ENCODE measurements at regions not wholly inside any gene's neighbourhood (a gene's known extent, or its start where the extent isn't known, plus 50 kb on each side); places are given as distances from the start of the nearest gene placed in this dataset.
"Not testable (repeated sequence)": the region's sequence is repeated elsewhere in the genome, so short reads cannot be mapped to it uniquely, and the experiment has no call there.

- no peak for DNase-seq (ENCODE audit: low spot score)
Measured at GRCh38 chr11:87548797-87549196, 511.1 kb downstream of the TMEM135 start.

DNA sequence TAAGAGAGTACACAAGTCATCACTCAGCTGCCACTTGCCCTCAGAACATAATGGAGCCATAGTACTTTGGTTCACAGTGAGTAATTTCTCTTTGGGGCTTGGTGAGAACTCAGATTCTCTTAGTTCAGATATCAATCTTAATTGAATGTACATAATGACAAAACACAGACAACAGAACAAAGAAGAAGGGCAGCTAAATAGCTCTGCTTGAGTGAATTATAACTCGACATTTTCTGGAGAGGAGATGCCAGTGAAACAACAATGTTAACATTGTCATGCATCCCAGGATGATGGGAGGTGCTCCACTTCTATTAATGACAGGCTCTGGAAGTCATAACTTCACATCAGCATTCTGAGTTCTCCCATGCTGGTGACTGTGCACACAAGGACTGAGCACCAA, 508.1 kb downstream of the TMEM135 start:
- DNase-seq (ENCODE audit: low spot score), result no peak

DNA sequence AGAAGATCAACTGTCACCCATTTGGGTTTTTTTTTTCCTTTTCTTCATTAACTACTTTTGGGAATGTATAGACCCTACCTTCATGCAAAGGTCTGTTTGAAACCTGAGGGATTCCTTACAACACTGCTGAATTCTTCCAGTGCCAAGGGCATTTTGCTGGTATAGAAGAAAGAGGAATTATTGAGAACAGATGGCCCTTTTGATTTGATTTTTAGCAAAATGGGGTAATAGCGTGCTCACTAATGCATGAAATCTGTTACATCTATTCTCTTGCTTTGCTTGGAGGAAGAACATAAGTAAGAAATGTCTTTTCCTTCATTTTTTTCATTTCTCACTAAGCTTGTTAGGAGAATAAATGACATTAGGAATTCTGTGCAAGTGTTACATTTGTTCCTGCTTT, 501.9 kb downstream of the TMEM135 start:
- no peak for DNase-seq (ENCODE audit: low spot score)

DNA sequence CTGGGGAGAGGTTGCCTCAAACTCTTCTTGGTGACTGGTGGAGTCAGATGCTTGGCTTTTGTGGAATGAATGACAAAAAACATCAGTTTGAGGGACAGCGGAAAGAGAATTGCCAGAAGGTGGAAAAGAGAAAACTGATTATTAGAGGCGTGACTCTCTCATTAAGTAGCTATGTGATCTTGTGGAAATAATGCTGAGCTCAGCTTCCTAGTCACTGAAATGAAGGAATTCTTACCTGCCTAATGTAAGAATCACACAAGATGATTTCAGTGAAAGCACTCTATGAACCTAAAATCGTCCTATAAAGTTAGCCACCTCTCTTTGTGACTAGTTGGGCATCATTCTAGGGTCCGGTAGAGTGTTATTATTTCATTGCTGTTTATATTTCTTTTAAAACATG, 498.8 kb downstream of the TMEM135 start:
- DNase-seq (ENCODE audit: low spot score), result no peak

- DNase-seq (ENCODE audit: low spot score), result no peak
Measured at GRCh38 chr11:87536016-87536415, 498.3 kb downstream of the TMEM135 start.

DNA sequence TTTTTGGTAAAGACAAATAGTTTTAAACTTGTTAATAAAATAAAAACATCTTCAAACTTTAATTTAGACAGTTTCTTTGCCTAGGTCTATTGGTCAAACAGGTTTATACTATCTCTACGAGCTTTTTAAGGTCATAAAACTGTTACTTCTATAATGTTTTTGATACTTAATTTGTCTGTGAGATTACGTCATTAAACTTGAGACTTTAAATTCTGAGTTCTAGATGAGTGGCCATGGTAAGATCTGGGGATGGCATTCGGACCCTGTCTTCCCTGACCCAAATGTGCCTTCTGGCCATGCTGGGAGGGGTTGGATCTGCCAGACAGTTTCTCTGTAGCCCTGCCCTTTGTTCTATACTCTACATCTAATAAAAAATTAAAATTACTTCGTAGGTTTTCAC, 497.8 kb downstream of the TMEM135 start:
- DNase-seq (ENCODE audit: low spot score), result no peak

- DNase-seq (ENCODE audit: low spot score), result not testable (repeated sequence)
Measured at GRCh38 chr11:87531835-87532234, 494.1 kb downstream of the TMEM135 start.

- no peak for DNase-seq (ENCODE audit: low spot score)
Measured at GRCh38 chr11:87529486-87529885, 491.8 kb downstream of the TMEM135 start.

DNA sequence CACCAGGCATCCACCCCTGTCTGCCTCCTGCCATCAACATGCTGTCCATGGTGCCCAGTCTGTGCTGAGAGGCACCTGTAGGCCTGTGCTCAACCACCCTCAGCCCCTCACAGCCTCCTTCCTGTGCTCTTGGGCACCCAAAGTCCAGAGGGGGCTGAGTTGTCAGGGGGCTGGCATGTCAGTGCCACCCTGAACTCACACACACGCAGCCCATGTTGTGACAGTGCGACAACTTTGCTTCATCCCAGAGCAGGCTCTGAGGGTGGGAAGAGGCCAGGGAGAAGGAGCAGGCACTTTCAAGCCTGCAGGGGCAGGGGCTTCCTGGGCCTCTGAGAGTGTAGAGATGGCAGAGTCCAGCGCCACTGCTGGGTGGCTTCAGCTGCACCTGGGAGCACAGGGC, 491.0 kb downstream of the TMEM135 start:
- DNase-seq (ENCODE audit: low spot score), result no peak

GRCh38 chr11:87523276-87523675, 485.5 kb downstream of the TMEM135 start:
- no peak for DNase-seq (ENCODE audit: low spot score)

GRCh38 chr11:87518266-87518665, 480.5 kb downstream of the TMEM135 start:
- DNase-seq (ENCODE audit: low spot score), result no peak

- no peak for DNase-seq (ENCODE audit: low spot score)
Measured at GRCh38 chr11:87517351-87517750, 479.6 kb downstream of the TMEM135 start.

GRCh38 chr11:87507722-87508121, 470.0 kb downstream of the TMEM135 start:
- DNase-seq (ENCODE audit: low spot score), result not testable (repeated sequence)

DNA sequence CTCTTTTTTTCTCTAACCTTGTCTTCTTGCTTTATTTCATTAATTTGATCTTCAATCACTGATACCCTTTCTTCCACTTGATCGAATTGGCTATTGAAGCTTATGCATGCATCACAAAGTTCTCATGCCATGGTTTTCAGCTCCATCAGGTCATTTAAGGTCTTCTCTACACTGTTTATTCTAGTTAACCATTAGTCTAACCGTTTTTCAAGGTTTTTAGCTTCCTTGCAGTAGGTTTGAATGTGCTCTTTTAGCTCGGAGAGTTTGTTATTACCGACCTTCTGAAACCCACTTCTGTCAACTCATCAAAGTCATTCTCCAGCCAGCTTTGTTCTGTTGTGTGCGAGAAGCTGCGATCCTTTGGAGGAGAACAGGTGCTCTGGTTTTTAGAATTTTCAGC, 469.2 kb downstream of the TMEM135 start:
- DNase-seq (ENCODE audit: low spot score), result not testable (repeated sequence)

DNA sequence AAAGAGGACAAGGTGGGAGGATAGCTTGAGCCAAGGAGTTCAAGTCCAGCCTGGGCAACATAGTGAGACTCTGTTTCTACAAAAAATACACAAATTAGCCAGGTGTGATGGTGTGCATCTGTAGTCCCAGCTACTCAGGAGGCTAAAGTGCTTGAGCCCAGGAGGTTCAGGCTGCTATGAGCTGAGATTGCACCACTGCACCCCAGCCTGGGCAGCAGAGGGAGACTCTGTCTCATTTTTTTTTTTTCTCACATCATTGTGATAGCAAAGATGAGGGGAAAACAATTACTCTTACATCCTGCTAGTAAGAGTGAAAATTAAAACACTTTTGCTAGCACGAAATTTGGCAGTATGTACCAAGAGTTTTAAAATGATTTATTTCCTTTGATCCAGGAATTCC, 463.7 kb downstream of the TMEM135 start:
- no peak for DNase-seq (ENCODE audit: low spot score)

- DNase-seq (ENCODE audit: low spot score), result not testable (repeated sequence)
Measured at GRCh38 chr11:87494936-87495335, 457.2 kb downstream of the TMEM135 start.

- not testable (repeated sequence) for DNase-seq (ENCODE audit: low spot score)
Measured at GRCh38 chr11:87494026-87494425, 456.3 kb downstream of the TMEM135 start.

GRCh38 chr11:87493516-87493915, 455.8 kb downstream of the TMEM135 start:
- DNase-seq (ENCODE audit: low spot score), result no peak

GRCh38 chr11:87491381-87491780, 453.6 kb downstream of the TMEM135 start:
- DNase-seq (ENCODE audit: low spot score), result no peak

DNA sequence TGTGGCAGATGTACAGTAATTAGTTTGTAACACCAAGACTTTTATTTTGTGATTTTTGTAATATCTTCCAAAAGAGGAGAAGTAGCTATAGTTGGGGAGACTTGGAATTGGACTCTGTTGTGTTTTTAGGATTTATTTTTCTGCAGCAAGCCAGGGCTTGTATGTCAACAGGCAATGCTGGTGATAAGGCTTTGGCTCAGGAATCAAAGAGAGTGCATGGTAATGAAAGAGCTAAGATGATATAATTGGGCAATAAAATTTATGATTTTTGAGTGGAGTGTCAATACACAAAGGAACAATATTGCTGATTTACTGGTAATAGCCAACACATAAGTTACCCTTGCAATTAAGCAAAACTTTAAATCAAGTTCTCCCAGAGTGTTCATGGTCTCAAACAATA, 452.9 kb downstream of the TMEM135 start:
- no peak for DNase-seq (ENCODE audit: low spot score)

DNA sequence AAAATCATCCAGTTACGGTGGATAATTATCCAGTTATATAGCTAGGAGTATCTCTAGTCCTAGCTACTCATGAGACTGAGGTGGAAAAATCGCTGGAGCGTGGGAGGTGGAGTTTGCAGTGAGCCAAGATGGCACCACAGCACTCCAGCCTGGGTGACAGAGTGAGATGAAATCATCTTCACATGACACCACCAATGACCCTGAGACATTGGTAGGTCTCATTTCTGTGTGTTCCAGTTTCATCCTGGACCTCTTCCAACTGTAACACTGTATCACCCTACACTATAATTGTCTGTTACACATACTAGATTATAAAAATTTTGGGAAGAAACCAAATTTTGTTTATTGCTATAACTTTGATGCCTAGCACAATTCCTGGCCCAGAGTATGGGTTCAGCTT, 446.8 kb downstream of the TMEM135 start:
- no peak for DNase-seq (ENCODE audit: low spot score)

DNA sequence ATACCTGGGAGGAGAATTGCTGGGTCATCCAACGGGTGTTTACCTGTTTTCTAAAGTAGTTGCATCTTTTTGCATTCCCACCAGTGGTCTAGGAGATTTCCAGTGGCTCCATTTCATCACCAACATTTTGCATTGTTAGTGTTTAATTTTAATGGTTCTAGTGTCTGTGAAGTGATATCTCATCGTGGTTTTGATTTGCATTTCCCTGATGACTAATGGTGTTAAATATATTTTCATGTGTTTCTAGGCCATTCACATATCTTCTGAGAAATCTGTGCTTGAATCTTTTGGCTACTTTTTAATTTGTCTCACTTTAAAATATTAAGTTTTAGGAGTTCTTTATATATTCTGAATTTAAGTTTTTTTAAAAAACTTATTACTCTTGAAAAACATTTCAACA, 439.6 kb downstream of the TMEM135 start:
- DNase-seq (ENCODE audit: low spot score), result no peak

- DNase-seq (ENCODE audit: low spot score), result no peak
Measured at GRCh38 chr11:87473174-87473573, 435.4 kb downstream of the TMEM135 start.

- DNase-seq (ENCODE audit: low spot score), result no peak
Measured at GRCh38 chr11:87466223-87466622, 428.5 kb downstream of the TMEM135 start.

DNA sequence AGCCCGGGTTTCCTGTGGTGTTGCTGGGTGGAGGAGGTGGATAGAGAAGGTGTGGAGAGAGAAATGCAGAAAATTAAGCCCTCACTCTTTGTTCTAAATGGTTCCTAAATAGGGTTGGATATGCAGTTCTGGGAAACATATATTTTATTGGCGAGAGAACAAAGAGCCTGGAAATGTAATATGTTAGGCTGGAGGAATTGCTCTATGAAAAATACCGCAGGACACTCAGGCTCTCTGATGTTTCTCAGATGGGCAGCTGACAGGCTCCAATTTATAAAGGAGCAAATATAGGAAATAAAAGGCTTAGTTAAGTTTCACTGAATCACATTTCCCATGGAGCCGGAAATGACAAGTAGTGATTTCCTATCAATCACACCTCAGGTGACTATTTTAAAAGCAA, 428.0 kb downstream of the TMEM135 start:
- DNase-seq (ENCODE audit: low spot score), result no peak

All from CD4-positive, alpha-beta T cell treated with Interleukin-6 at 100 ng/mL for 8 hours (primary cell).